Adrenal gland (tissue), 5 donors: ENCODE measurements at regions not wholly inside any gene's neighbourhood (a gene's known extent, or its start where the extent isn't known, plus 50 kb on each side); places are given as distances from the start of the nearest gene placed in this dataset.

Source experiments
- POLR2A ChIP-seq, 2 donors: fragments of 450-650 bp; IDR thresholded peaks; one replicate each; pipeline ENCODE4 v1.6.1; 2017; ENCODE audit warnings: antibody characterized with exemption in 2 of 2, mild to moderate bottlenecking in 2 of 2, moderate library complexity in 1 of 2
- TF ChIP-seq, protein P1 (sequence below), 6 experiments: fragments of 450-650 bp in 4 of 6; fragments of 200-600 bp in 2 of 6; sonication (generic) in 1 of 6; IDR thresholded peaks; 1 replicate in 5 of 6; 2 replicates in 1 of 6; pipeline versions ENCODE4 v1.5.1 to v1.8.0; 2016 to 2021; ENCODE audit warnings: antibody characterized with exemption in 6 of 6, mild to moderate bottlenecking in 2 of 6, moderate library complexity in 1 of 6
- donor health status: DM: no; HTN: no; CAD: no.

DNA sequence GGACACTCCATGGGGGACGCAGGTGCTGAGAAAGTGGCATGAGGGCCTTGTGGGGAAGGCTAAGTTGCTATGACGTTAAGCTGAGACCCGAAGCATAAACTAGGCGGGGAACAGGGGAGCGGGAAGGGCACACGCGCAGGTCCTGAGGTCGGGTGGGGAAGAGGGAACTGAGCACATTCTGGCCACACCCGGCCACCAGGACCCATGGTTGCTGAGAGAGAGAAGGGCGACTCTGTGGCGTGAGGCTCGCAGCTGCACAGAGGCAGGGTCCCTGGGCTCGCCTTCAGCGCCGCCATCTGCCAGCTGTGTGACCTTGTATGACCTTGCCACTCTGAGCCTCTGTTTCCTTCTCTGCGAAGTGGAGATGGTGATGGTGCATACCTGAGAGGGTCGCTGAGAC lies 182.5 kb downstream of the PHETA1 start:
- TF ChIP-seq, protein P1, sequence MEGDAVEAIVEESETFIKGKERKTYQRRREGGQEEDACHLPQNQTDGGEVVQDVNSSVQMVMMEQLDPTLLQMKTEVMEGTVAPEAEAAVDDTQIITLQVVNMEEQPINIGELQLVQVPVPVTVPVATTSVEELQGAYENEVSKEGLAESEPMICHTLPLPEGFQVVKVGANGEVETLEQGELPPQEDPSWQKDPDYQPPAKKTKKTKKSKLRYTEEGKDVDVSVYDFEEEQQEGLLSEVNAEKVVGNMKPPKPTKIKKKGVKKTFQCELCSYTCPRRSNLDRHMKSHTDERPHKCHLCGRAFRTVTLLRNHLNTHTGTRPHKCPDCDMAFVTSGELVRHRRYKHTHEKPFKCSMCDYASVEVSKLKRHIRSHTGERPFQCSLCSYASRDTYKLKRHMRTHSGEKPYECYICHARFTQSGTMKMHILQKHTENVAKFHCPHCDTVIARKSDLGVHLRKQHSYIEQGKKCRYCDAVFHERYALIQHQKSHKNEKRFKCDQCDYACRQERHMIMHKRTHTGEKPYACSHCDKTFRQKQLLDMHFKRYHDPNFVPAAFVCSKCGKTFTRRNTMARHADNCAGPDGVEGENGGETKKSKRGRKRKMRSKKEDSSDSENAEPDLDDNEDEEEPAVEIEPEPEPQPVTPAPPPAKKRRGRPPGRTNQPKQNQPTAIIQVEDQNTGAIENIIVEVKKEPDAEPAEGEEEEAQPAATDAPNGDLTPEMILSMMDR (IDR thresholded peaks at IDR 0.05), result no peak
- no peak for TF ChIP-seq POLR2A (IDR thresholded peaks at IDR 0.05)
